ENCODE measurements at regions not wholly inside any gene's neighbourhood (a gene's known extent, or its start where the extent isn't known, plus 50 kb on each side); places are given as distances from the start of the nearest gene placed in this dataset.

DNA sequence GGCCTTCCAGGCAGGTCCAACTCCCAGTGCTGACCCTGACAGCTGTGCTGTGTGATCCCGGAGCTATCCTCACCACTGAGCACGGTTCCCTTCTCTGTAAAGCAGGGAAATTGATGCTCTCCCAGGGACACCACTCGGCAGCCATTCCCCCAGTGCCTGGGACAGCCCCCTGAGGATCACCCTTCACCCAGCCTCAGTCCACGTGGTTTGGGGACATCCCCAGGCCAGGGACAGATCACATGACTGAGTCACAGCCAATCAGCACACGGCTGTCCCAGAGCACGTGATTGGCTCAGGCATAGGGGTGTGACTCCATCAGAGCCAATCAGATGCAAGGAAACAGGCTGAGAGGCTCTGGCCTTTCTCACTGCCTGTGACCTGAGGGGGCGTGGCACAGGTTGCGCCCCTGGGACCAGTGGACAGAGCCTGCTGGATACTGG lies 68.8 kb upstream of the SFSWAP start:
- Histone ChIP-seq H4K20me1 (ENCODE audit: insufficient read depth, low read length) (no peaks in the 10 kb centered on the region), H4K91ac (ENCODE audit: insufficient read depth, low read depth, low read length) (no peak overlapping the region), H3K9me1 (ENCODE audit: insufficient read depth, low read length) (no peaks in the 10 kb centered on the region), H2BK120ac (ENCODE audit: low read depth, low read length) (no peak overlapping the region), H3K4me3 (ENCODE audit: insufficient read depth, low read depth, low read length) (no peak overlapping the region), H3K36me3 (ENCODE audit: control insufficient read depth, insufficient read depth, low read length) (no peaks in the 10 kb centered on the region), H3K4me2 (ENCODE audit: low read depth, low read length) (no peak overlapping the region), H2AK9ac (replicated peaks; ENCODE audit: low read depth, low read length, poor library complexity) (no peak overlapping the region), H3K79me1 (ENCODE audit: low read depth in 1 of 2, low read length in 2 of 2) (no peaks in the 10 kb centered on the region), H3K18ac (ENCODE audit: low read depth, low read length) (no peak overlapping the region), H3K56ac (ENCODE audit: extremely low read depth, insufficient read depth, low read length) (no peak overlapping the region), H3K14ac (replicated peaks; ENCODE audit: low read depth, low read length) (no peak overlapping the region), H3K9ac (ENCODE audit: low read depth, low read length) (no peak overlapping the region), H2AK5ac (ENCODE audit: low read depth, low read length) (no peak overlapping the region), H2BK5ac (ENCODE audit: low read depth, low read length, poor library complexity, severe bottlenecking) (no peak overlapping the region), H4K8ac (ENCODE audit: low read depth in 2 of 2, low read length in 2 of 2) (no peak overlapping the region), H2BK20ac (ENCODE audit: low read depth, low read length) (no peak overlapping the region), H3K4ac (ENCODE audit: low read depth, low read length) (no peak overlapping the region), H3K27me3 (ENCODE audit: control insufficient read depth, insufficient read depth, low read length) (no peaks in the 10 kb centered on the region), H2BK15ac (ENCODE audit: low read depth, low read length) (no peak overlapping the region), H3K4me1 (ENCODE audit: control insufficient read depth, insufficient read depth, low read length) (no peaks in the 10 kb centered on the region), H3K9me3 (ENCODE audit: control insufficient read depth, insufficient read depth, low read length) (no peaks in the 10 kb centered on the region), H3K23ac (ENCODE audit: low read depth, low read length) (no peak overlapping the region), H2AFZ (replicated peaks; ENCODE audit: low read length, poor library complexity) (no peak overlapping the region), H4K5ac (ENCODE audit: low read depth, low read length) (no peak overlapping the region), H3K27ac (ENCODE audit: insufficient read depth, low read length) (no peak overlapping the region)
- CTCF ChIA-PET: no interaction called here
- no TSS peak for BruUV-seq (replicated peaks)
- WGBS, 2 experiments (ENCODE audit: extremely low coverage in 2 of 2, insufficient read length in 1 of 2): 58% methylated on average over 2 of the region's 8 CpGs; no CpG with 5 or more reads in 1 of the 2 experiments
- dilution Hi-C loops (cut with HindIII; ENCODE audit: low sequenced_read_pairs, unreplicated experiment): no loop called here
- no peak for ATAC-seq (ENCODE audit: low read depth)
- DNase-seq: no peak
- TF ChIP-seq RAD21 (IDR thresholded peaks at IDR 0.05; ENCODE audit: low read length): no peak
- TF ChIP-seq, protein P1, sequence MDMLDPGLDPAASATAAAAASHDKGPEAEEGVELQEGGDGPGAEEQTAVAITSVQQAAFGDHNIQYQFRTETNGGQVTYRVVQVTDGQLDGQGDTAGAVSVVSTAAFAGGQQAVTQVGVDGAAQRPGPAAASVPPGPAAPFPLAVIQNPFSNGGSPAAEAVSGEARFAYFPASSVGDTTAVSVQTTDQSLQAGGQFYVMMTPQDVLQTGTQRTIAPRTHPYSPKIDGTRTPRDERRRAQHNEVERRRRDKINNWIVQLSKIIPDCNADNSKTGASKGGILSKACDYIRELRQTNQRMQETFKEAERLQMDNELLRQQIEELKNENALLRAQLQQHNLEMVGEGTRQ (IDR thresholded peaks at IDR 0.05; ENCODE audit: low read depth, low read length): peak; percentile 24; the same call in 1 of the 2 replicates
- TF ChIP-seq NFE2L2 (IDR thresholded peaks at IDR 0.05; ENCODE audit: low read depth, low read length): no peak
- no peak for TF ChIP-seq RCOR1 (IDR thresholded peaks at IDR 0.05; ENCODE audit: insufficient replicate concordance, low read length)
- POLR2A ChIA-PET (ENCODE audit: unreplicated experiment): no interaction called here
- intact Hi-C loops (cut with micrococcal nuclease): no loop called here
- in situ Hi-C loops (cut with MboI; ENCODE audit: low sequenced_read_pairs): loop anchor here (5.0 kb wide), 1 partner anchor 330 kb away; no protein-coding TSS in a partner anchor

All from IMR-90 (cell line).